Keratinocyte (primary cell): ENCODE measurements at regions not wholly inside any gene's neighbourhood (a gene's known extent, or its start where the extent isn't known, plus 50 kb on each side); places are given as distances from the start of the nearest gene placed in this dataset.

Experiments
- DNase-seq: peaks from one replicate; pipeline ENCODE4 v3.0.0-alpha.2; 2011; ENCODE audit warnings: low read depth, missing footprints, low spot score
- FAIRE-seq: peaks from 2 replicates; lab custom pipeline; 2011; peaks lifted over from hg19 to GRCh38; lab: Jason Lieb, UNC
- H2AFZ ChIP-seq: 2 replicates; pipeline ENCODE4 v1.6.0; 2012; ENCODE audit warnings: low read length, control low read depth, inconsistent platforms; ENCODE audit not compliant: control insufficient read depth
- H3K27ac ChIP-seq: 2 replicates; pipeline ENCODE4 v1.5.1; 2011; ENCODE audit warnings: low read length; ENCODE audit not compliant: control insufficient read depth, insufficient read depth
- H3K27me3 ChIP-seq: 3 replicates; pipeline ENCODE4 v1.6.0; 2011; ENCODE audit warnings: low read length; ENCODE audit not compliant: control insufficient read depth, insufficient read depth; ENCODE audit errors: extremely low read depth
- H3K36me3 ChIP-seq, 2 experiments: 2 replicates in 1 of 2; 3 replicates in 1 of 2; pipeline ENCODE4 v1.5.1; 2011; ENCODE audit warnings: low read length in 2 of 2, mild to moderate bottlenecking in 1 of 2; ENCODE audit not compliant: control insufficient read depth in 2 of 2, insufficient read depth in 2 of 2; ENCODE audit errors: extremely low read depth in 1 of 2
- H3K4me1 ChIP-seq: 3 replicates; pipeline ENCODE4 v1.5.1; 2011; ENCODE audit warnings: low read length; ENCODE audit not compliant: control insufficient read depth, insufficient read depth; ENCODE audit errors: extremely low read depth
- H3K4me2 ChIP-seq: 3 replicates; pipeline ENCODE4 v1.6.0; 2011; ENCODE audit warnings: low read depth, low read length; ENCODE audit not compliant: control insufficient read depth, insufficient read depth; ENCODE audit errors: extremely low read depth
- H3K4me3 ChIP-seq, 3 experiments: fragments of 200-600 bp in 1 of 3; sonication (generic) in 1 of 3; 2 replicates in 2 of 3; 3 replicates in 1 of 3; pipeline ENCODE4 v1.5.1; 2011 to 2016; ENCODE audit warnings: low read length in 3 of 3, mild to moderate bottlenecking in 3 of 3, control low read depth in 2 of 3, inconsistent platforms in 1 of 3, low read depth in 1 of 3, mixed read lengths in 1 of 3, mixed run types in 1 of 3, moderate library complexity in 1 of 3; ENCODE audit not compliant: control insufficient read depth in 2 of 3, insufficient read depth in 2 of 3; ENCODE audit errors: extremely low read depth in 1 of 3
- H3K79me2 ChIP-seq: 2 replicates; pipeline ENCODE4 v1.6.0; 2012; ENCODE audit warnings: low read length; ENCODE audit not compliant: control insufficient read depth, insufficient read depth
- H3K9ac ChIP-seq: 3 replicates; pipeline ENCODE4 v1.6.0; 2011; ENCODE audit warnings: low read length; ENCODE audit not compliant: control insufficient read depth, insufficient read depth; ENCODE audit errors: extremely low read depth
- H3K9me1 ChIP-seq: 3 replicates; pipeline ENCODE4 v1.6.0; 2011; ENCODE audit warnings: low read length; ENCODE audit not compliant: control insufficient read depth, insufficient read depth; ENCODE audit errors: extremely low read depth
- H3K9me3 ChIP-seq: 2 replicates; pipeline ENCODE4 v1.5.1; 2012; ENCODE audit warnings: low read depth, low read length; ENCODE audit not compliant: control insufficient read depth
- H4K20me1 ChIP-seq: 3 replicates; pipeline ENCODE4 v1.6.0; 2011; ENCODE audit warnings: low read length; ENCODE audit not compliant: control insufficient read depth, insufficient read depth; ENCODE audit errors: extremely low read depth
- CTCF ChIP-seq, 3 experiments: IDR thresholded peaks in 1 of 3; conservative IDR thresholded peaks in 1 of 3; optimal IDR thresholded peaks in 1 of 3; 2 replicates in 2 of 3; 3 replicates in 1 of 3; pipeline versions ENCODE3 to v1.5.1; 2011; ENCODE audit warnings: low read length in 3 of 3, mild to moderate bottlenecking in 3 of 3, moderate library complexity in 2 of 3, control low read depth in 1 of 3, inconsistent platforms in 1 of 3; ENCODE audit not compliant: insufficient read depth in 2 of 3; ENCODE audit errors: extremely low read depth in 1 of 3
- EZH2 ChIP-seq: IDR thresholded peaks from one replicate; pipeline ENCODE4 v1.6.1; 2012; ENCODE audit warnings: inconsistent platforms, mild to moderate bottlenecking, low read length, moderate library complexity
- dilution Hi-C: fragments of 300-500 bp; cut with MboI; formaldehyde crosslinking; loops from one replicate; pipeline ENCODE4 v1.7.0; 2020; ENCODE audit warnings: low sequenced_read_pairs; ENCODE audit not compliant: extremely low pct_ligation_motif_present

- FAIRE-seq (no peak), DNase-seq (no peak)
- H3K27ac ChIP-seq, result no peak overlapping the region
- no peaks in the 10 kb centered on the region for H3K36me3 ChIP-seq
- TF ChIP-seq CTCF (optimal IDR thresholded peaks at IDR 0.05 in 1 of 3, IDR thresholded peaks at IDR 0.05 in 1 of 3, conservative IDR thresholded peaks at IDR 0.05 in 1 of 3; ENCODE audit: extremely low read depth in 1 of 3, insufficient read depth in 2 of 3, low read length in 3 of 3), result no peak
- TF ChIP-seq EZH2, result no peak
- no peak overlapping the region for H2AFZ ChIP-seq
- H3K9me3 ChIP-seq, result no peaks in the 10 kb centered on the region
- peaks cover 37% of the 10 kb centered on the region for H3K4me1 ChIP-seq
- no peaks in the 10 kb centered on the region for H3K79me2 ChIP-seq
- no peak overlapping the region for H3K4me2 ChIP-seq
- no peaks in the 10 kb centered on the region for H4K20me1 ChIP-seq
- no peaks in the 10 kb centered on the region for H3K27me3 ChIP-seq
- dilution Hi-C loops, result no loop called here
- no peak overlapping the region for H3K9ac ChIP-seq
- H3K9me1 ChIP-seq, result no peaks in the 10 kb centered on the region
- no peak overlapping the region for H3K4me3 ChIP-seq
These were observed 64.3 kb upstream of the DUSP10 start for GRCh38 chr1:221806236-221806635.

- Histone ChIP-seq H4K20me1 (no peaks in the 10 kb centered on the region), H3K27me3 (no peaks in the 10 kb centered on the region), H3K27ac (no peak overlapping the region), H3K36me3 (no peaks in the 10 kb centered on the region), H3K9me3 (no peaks in the 10 kb centered on the region), H3K9me1 (no peaks in the 10 kb centered on the region), H3K4me2 (no peak overlapping the region), H3K9ac (no peak overlapping the region), H3K4me1 (peaks cover 25% of the 10 kb centered on the region), H2AFZ (no peak overlapping the region), H3K79me2 (no peaks in the 10 kb centered on the region), H3K4me3 (no peak overlapping the region)
- dilution Hi-C loops, result no loop called here
- FAIRE-seq (no peak), DNase-seq (no peak)
- TF ChIP-seq EZH2 (no peak), CTCF (optimal IDR thresholded peaks at IDR 0.05 in 1 of 3, IDR thresholded peaks at IDR 0.05 in 1 of 3, conservative IDR thresholded peaks at IDR 0.05 in 1 of 3; ENCODE audit: extremely low read depth in 1 of 3, insufficient read depth in 2 of 3, low read length in 3 of 3) (no peak)
These were observed 63.2 kb upstream of the DUSP10 start for GRCh38 chr1:221805121-221805520.
